HT1080 (cell line): ENCODE measurements at regions not wholly inside any gene's neighbourhood (a gene's known extent, or its start where the extent isn't known, plus 50 kb on each side); places are given as distances from the start of the nearest gene placed in this dataset.

ENCODE experiments used
- DNase-seq: peaks from one replicate; pipeline ENCODE4 v3.0.0-alpha.2; 2015; ENCODE audit warnings: low read depth

GRCh38 chr2:187934692-187935091, 357.0 kb upstream of the GULP1 start:
- no peak for DNase-seq

- no peak for DNase-seq
Observed at GRCh38 chr2:187935126-187935525, 356.5 kb upstream of the GULP1 start.

GRCh38 chr2:187936228-187936627, 355.4 kb upstream of the GULP1 start:
- no peak for DNase-seq

GRCh38 chr2:187939180-187939579, 352.5 kb upstream of the GULP1 start:
- no peak for DNase-seq

GRCh38 chr2:187942876-187943275, 348.8 kb upstream of the GULP1 start:
- DNase-seq, result no peak

- no peak for DNase-seq
Observed at GRCh38 chr2:187943772-187944369, 347.8 kb upstream of the GULP1 start.

GRCh38 chr2:187949859-187950258, 341.8 kb upstream of the GULP1 start:
- no peak for DNase-seq

GRCh38 chr2:187951470-187952218, 340.0 kb upstream of the GULP1 start:
- DNase-seq, result no peak

- DNase-seq, result no peak
Observed at GRCh38 chr2:187956906-187957534, 334.7 kb upstream of the GULP1 start.

- peak; percentile 76 for DNase-seq
Observed at GRCh38 chr2:187959821-187960220, 331.9 kb upstream of the GULP1 start.

GRCh38 chr2:187962538-187962937, 329.1 kb upstream of the GULP1 start:
- no peak for DNase-seq

- DNase-seq, result peak; percentile 42
Observed at GRCh38 chr2:187964746-187965145, 326.9 kb upstream of the GULP1 start.

GRCh38 chr2:187966924-187967323, 324.8 kb upstream of the GULP1 start:
- DNase-seq, result no peak

- no peak for DNase-seq
Observed at GRCh38 chr2:187971893-187972292, 319.8 kb upstream of the GULP1 start.

- DNase-seq, result no peak
Observed at GRCh38 chr2:187976259-187976985, 315.3 kb upstream of the GULP1 start.

GRCh38 chr2:187976986-187977333, 314.7 kb upstream of the GULP1 start:
- no peak for DNase-seq

GRCh38 chr2:187978356-187978755, 313.3 kb upstream of the GULP1 start:
- DNase-seq, result no peak

- peak; percentile 69 for DNase-seq
Observed at GRCh38 chr2:187982668-187983067, 309.0 kb upstream of the GULP1 start.

GRCh38 chr2:187985195-187985594, 306.5 kb upstream of the GULP1 start:
- DNase-seq, result no peak

- no peak for DNase-seq
Observed at GRCh38 chr2:187985923-187986322, 305.8 kb upstream of the GULP1 start.

GRCh38 chr2:187986390-187987105, 305.1 kb upstream of the GULP1 start:
- peak; percentile 71 for DNase-seq
